H9 (cell line): ENCODE measurements at regions not wholly inside any gene's neighbourhood (a gene's known extent, or its start where the extent isn't known, plus 50 kb on each side); places are given as distances from the start of the nearest gene placed in this dataset.

Experiments used
- DNase-seq: peaks from one replicate; pipeline ENCODE4 v3.0.0-alpha.2; 2017
- H2AFZ ChIP-seq: one replicate; pipeline ENCODE4 v1.6.1; 2013; ENCODE audit warnings: mild to moderate bottlenecking, low read length, control low read depth, moderate library complexity
- H2AK5ac ChIP-seq: 2 replicates; pipeline ENCODE4 v1.6.1; 2013; ENCODE audit warnings: low read length, control low read depth, mixed read lengths; ENCODE audit not compliant: insufficient read length
- H2BK120ac ChIP-seq: one replicate; pipeline ENCODE4 v1.6.1; 2013; ENCODE audit warnings: low read depth, mild to moderate bottlenecking, low read length, control low read depth, inconsistent platforms; ENCODE audit not compliant: poor library complexity, severe bottlenecking
- H2BK12ac ChIP-seq: 2 replicates; pipeline ENCODE4 v1.6.1; 2013; ENCODE audit warnings: low read length, control low read depth, mixed read lengths, low read depth; ENCODE audit not compliant: insufficient read length
- H2BK15ac ChIP-seq: 2 replicates; pipeline ENCODE4 v1.6.1; 2013; ENCODE audit warnings: low read depth, low read length, control low read depth
- H2BK20ac ChIP-seq: one replicate; pipeline ENCODE4 v1.6.1; 2013; ENCODE audit warnings: low read depth, mild to moderate bottlenecking, low read length, control low read depth, inconsistent platforms; ENCODE audit not compliant: poor library complexity, severe bottlenecking
- H2BK5ac ChIP-seq: 2 replicates; pipeline ENCODE4 v1.6.1; 2013; ENCODE audit warnings: low read length, control low read depth, mixed read lengths; ENCODE audit not compliant: insufficient read length
- H3K14ac ChIP-seq: 2 replicates; pipeline ENCODE4 v1.6.1; 2013; ENCODE audit warnings: low read length, control low read depth; ENCODE audit not compliant: insufficient read depth
- H3K18ac ChIP-seq: 2 replicates; pipeline ENCODE4 v1.6.1; 2013; ENCODE audit warnings: low read depth, mild to moderate bottlenecking, mixed read lengths, low read length, control low read depth; ENCODE audit not compliant: insufficient read length
- H3K23ac ChIP-seq: 2 replicates; pipeline ENCODE4 v1.6.1; 2013; ENCODE audit warnings: low read length, control low read depth, mixed read lengths, low read depth; ENCODE audit not compliant: insufficient read length
- H3K23me2 ChIP-seq: 2 replicates; pipeline ENCODE4 v1.6.1; 2013; ENCODE audit warnings: low read depth, mild to moderate bottlenecking, mixed read lengths, low read length, control low read depth; ENCODE audit not compliant: insufficient read length, poor library complexity, severe bottlenecking
- H3K27ac ChIP-seq: 2 replicates; pipeline ENCODE4 v1.5.1; 2013; ENCODE audit warnings: low read length, control low read depth, mixed read lengths, low read depth; ENCODE audit not compliant: insufficient read length
- H3K27me3 ChIP-seq: 2 replicates; pipeline ENCODE4 v1.6.1; 2013; ENCODE audit warnings: low read length, control low read depth, inconsistent platforms; ENCODE audit not compliant: insufficient read depth
- H3K4ac ChIP-seq: 2 replicates; pipeline ENCODE4 v1.6.1; 2013; ENCODE audit warnings: low read depth, mild to moderate bottlenecking, control low read depth, inconsistent platforms, low read length, moderate library complexity
- H3K4me1 ChIP-seq: 2 replicates; pipeline ENCODE4 v1.6.1; 2013; ENCODE audit warnings: low read length, control low read depth, inconsistent platforms; ENCODE audit not compliant: insufficient read depth
- H3K4me2 ChIP-seq: 2 replicates; pipeline ENCODE4 v1.6.1; 2013; ENCODE audit warnings: low read length, control low read depth, mixed read lengths; ENCODE audit not compliant: insufficient read length, insufficient read depth
- H3K56ac ChIP-seq: 2 replicates; pipeline ENCODE4 v1.6.1; 2013; ENCODE audit warnings: low read depth, mild to moderate bottlenecking, mixed read lengths, low read length, control low read depth; ENCODE audit not compliant: insufficient read length
- H3K79me1 ChIP-seq: 2 replicates; pipeline ENCODE4 v1.6.1; 2013; ENCODE audit warnings: low read depth, mild to moderate bottlenecking, moderate library complexity, low read length, control low read depth, inconsistent platforms; ENCODE audit not compliant: insufficient read depth, poor library complexity, severe bottlenecking
- H3K79me2 ChIP-seq: 2 replicates; pipeline ENCODE4 v1.6.1; 2013; ENCODE audit warnings: low read length, control low read depth, inconsistent platforms; ENCODE audit not compliant: insufficient read depth
- H3K9ac ChIP-seq: 2 replicates; pipeline ENCODE4 v1.6.1; 2013; ENCODE audit warnings: low read length, control low read depth, mixed read lengths; ENCODE audit not compliant: insufficient read length; ENCODE audit errors: extremely low read depth
- H3K9me3 ChIP-seq: one replicate; pipeline ENCODE4 v1.6.1; 2013; ENCODE audit warnings: low read depth, low read length, inconsistent platforms; ENCODE audit not compliant: control insufficient read depth
- H3T11ph ChIP-seq: one replicate; pipeline ENCODE4 v1.6.1; 2013; ENCODE audit warnings: mild to moderate bottlenecking, low read length, control low read depth, inconsistent platforms
- H4K20me1 ChIP-seq: one replicate; pipeline ENCODE4 v1.6.1; 2013; ENCODE audit not compliant: control insufficient read depth, insufficient read length, insufficient read depth
- H4K5ac ChIP-seq: 2 replicates; pipeline ENCODE4 v1.6.1; 2013; ENCODE audit warnings: low read depth, mild to moderate bottlenecking, mixed read lengths, low read length, control low read depth; ENCODE audit not compliant: insufficient read length
- H4K8ac ChIP-seq: replicated peaks from 2 replicates; pipeline ENCODE4 v1.6.1; 2013; ENCODE audit warnings: low read length, control low read depth, mixed read lengths, low read depth; ENCODE audit not compliant: insufficient read length
- H4K91ac ChIP-seq: 2 replicates; pipeline ENCODE4 v1.6.1; 2013; ENCODE audit warnings: low read depth, mild to moderate bottlenecking, moderate library complexity, mixed read lengths, low read length, control low read depth; ENCODE audit not compliant: insufficient read length
- H3K27ac Mint-ChIP-seq, 3 experiments: 2 replicates in 2 of 3; 3 replicates in 1 of 3; pipeline ENCODE4 v1.8.0; 2020 to 2021; ENCODE audit warnings: mixed read lengths in 3 of 3, mild to moderate bottlenecking in 1 of 3, moderate library complexity in 1 of 3
- H3K27me3 Mint-ChIP-seq: 2 replicates; pipeline ENCODE4 v1.8.0; 2021; ENCODE audit warnings: low read depth, mild to moderate bottlenecking, moderate library complexity, mixed read lengths
- H3K36me3 Mint-ChIP-seq, 3 experiments: 2 replicates in 2 of 3; 3 replicates in 1 of 3; pipeline ENCODE4 v1.8.0; 2020 to 2021; ENCODE audit warnings: low read depth in 3 of 3, mixed read lengths in 3 of 3; ENCODE audit not compliant: insufficient read depth in 1 of 3
- H3K4me1 Mint-ChIP-seq, 2 experiments: 2 replicates each; pipeline ENCODE4 v1.8.0; 2020; ENCODE audit warnings: mixed read lengths in 2 of 2
- H3K4me3 Mint-ChIP-seq, 2 experiments: 2 replicates in 1 of 2; 3 replicates in 1 of 2; pipeline ENCODE4 v1.8.0; 2020 to 2021; ENCODE audit warnings: mild to moderate bottlenecking in 2 of 2, mixed read lengths in 2 of 2, moderate library complexity in 1 of 2
- H3K9me3 Mint-ChIP-seq, 2 experiments: 2 replicates in 1 of 2; 3 replicates in 1 of 2; pipeline ENCODE4 v1.8.0; 2020; ENCODE audit warnings: mild to moderate bottlenecking in 2 of 2, mixed read lengths in 2 of 2, moderate library complexity in 1 of 2
- CTCF ChIP-seq: fragments of 200-600 bp; sonication (generic); conservative IDR thresholded peaks from 3 replicates; pipeline ENCODE4 v1.8.0; 2021; ENCODE audit warnings: antibody characterized with exemption, mild to moderate bottlenecking
- WGBS: extraction: QIAGEN DNeasy Blood & Tissue Kit; methylation state at CpG from one replicate; pipeline ENCODE4 v1.1.7; 2013; ENCODE audit warnings: missing lambda C conversion rate, low lambda C conversion rate, mixed read lengths; ENCODE audit not compliant: insufficient read length; ENCODE audit errors: extremely low coverage; 5-methylcytosine and 5-hydroxymethylcytosine counted together

- H2BK5ac ChIP-seq: no peak overlapping the region
- peaks cover 2% of the 10 kb centered on the region; the same call in 1 of the 2 replicates for H3K27me3 Mint-ChIP-seq
- 0 out of 2 replicates have a peak, but pooled peaks cover 3% of the 10 kb centered on the region for H3K79me2 ChIP-seq
- no peak overlapping the region for H3K4me2 ChIP-seq
- peaks cover 0 to 2% (median 0%) of the 10 kb centered on the region in 3 experiments; a peak in 2 of 7 replicates for H3K36me3 Mint-ChIP-seq
- no peak overlapping the region for H4K91ac ChIP-seq
- no peak overlapping the region for H2BK20ac ChIP-seq
- no peak overlapping the region for H3K14ac ChIP-seq
- no peak overlapping the region for H3K18ac ChIP-seq
- no peak overlapping the region for H3K27ac ChIP-seq
- no peak for DNase-seq
- no peak overlapping the region for H3K27ac Mint-ChIP-seq
- peaks cover 7% of the 10 kb centered on the region in 2 experiments for H3K4me1 Mint-ChIP-seq
- H3K23me2 ChIP-seq: no peaks in the 10 kb centered on the region
- no peak for TF ChIP-seq CTCF
- H3K23ac ChIP-seq: no peak overlapping the region
- no peak overlapping the region for H3T11ph ChIP-seq
- H3K9ac ChIP-seq: no peak overlapping the region
- no peak overlapping the region for H2AFZ ChIP-seq
- no peak overlapping the region for H4K5ac ChIP-seq
- H2BK12ac ChIP-seq: no peak overlapping the region
- no peak overlapping the region for H4K8ac ChIP-seq
- no peaks in the 10 kb centered on the region for H3K27me3 ChIP-seq
- H2AK5ac ChIP-seq: no peak overlapping the region
- H2BK15ac ChIP-seq: no peak overlapping the region
- no peaks in the 10 kb centered on the region for H3K9me3 ChIP-seq
- no peak overlapping the region for H3K4me3 Mint-ChIP-seq
- H3K9me3 Mint-ChIP-seq: peaks cover 0 to 3% of the 10 kb centered on the region in 2 experiments; a peak in 2 of 5 replicates
- no peak overlapping the region for H3K4ac ChIP-seq
- H4K20me1 ChIP-seq: no peaks in the 10 kb centered on the region
- no peak overlapping the region for H3K56ac ChIP-seq
- H2BK120ac ChIP-seq: no peak overlapping the region
- H3K79me1 ChIP-seq: no peaks in the 10 kb centered on the region
- H3K4me1 ChIP-seq: no peaks in the 10 kb centered on the region
- no CpG with 5 or more reads among the region's 2 CpGs for WGBS
Measured at GRCh38 chr9:109855540-109855939, 75.5 kb downstream of the PALM2AKAP2 start.
